ENCODE measurements at regions not wholly inside any gene's neighbourhood (a gene's known extent, or its start where the extent isn't known, plus 50 kb on each side); places are given as distances from the start of the nearest gene placed in this dataset.

DNA sequence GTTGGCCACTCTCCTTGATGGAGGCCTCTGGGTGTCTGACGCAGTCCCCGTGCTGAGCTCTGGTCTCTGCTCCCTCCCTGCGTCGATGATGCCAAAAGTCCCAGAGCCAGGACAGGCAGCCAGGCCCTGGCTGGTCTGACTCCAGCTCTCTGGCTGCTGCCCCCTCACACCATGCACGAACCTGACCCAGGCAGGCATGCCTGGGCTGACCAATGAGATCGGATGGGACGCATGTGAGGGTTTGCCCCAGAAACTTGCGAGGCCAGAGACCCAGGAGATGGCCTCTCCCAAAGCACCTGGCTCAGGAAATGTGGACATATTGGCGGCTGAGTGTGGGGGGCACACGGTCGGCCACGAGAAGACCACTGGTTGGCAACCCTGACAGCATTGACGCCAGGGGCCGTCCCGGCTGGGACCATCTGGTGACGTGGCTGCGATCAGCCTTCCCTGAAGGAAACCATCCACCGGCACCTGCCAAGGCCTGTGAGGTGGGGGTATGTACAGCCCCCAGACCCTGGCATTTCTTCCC, 51.2 kb upstream of the FRMD1 start:
- no peaks in the 10 kb centered on the region for H3K4me1 ChIP-seq (ENCODE audit: low read depth)
- H3K9me3 ChIP-seq (ENCODE audit: low read depth): no peaks in the 10 kb centered on the region
- TF ChIP-seq, protein P1, sequence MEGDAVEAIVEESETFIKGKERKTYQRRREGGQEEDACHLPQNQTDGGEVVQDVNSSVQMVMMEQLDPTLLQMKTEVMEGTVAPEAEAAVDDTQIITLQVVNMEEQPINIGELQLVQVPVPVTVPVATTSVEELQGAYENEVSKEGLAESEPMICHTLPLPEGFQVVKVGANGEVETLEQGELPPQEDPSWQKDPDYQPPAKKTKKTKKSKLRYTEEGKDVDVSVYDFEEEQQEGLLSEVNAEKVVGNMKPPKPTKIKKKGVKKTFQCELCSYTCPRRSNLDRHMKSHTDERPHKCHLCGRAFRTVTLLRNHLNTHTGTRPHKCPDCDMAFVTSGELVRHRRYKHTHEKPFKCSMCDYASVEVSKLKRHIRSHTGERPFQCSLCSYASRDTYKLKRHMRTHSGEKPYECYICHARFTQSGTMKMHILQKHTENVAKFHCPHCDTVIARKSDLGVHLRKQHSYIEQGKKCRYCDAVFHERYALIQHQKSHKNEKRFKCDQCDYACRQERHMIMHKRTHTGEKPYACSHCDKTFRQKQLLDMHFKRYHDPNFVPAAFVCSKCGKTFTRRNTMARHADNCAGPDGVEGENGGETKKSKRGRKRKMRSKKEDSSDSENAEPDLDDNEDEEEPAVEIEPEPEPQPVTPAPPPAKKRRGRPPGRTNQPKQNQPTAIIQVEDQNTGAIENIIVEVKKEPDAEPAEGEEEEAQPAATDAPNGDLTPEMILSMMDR (IDR thresholded peaks at IDR 0.05; ENCODE audit: low read depth, low read length): no peak
- H3K4me3 ChIP-seq: no peak overlapping the region
- DNase-seq (ENCODE audit: low read depth in 1 of 2, low spot score in 1 of 2): no peak
- no peaks in the 10 kb centered on the region for H3K27me3 ChIP-seq
- H3K27ac ChIP-seq: no peak overlapping the region
- H3K36me3 ChIP-seq: no peaks in the 10 kb centered on the region

DNA sequence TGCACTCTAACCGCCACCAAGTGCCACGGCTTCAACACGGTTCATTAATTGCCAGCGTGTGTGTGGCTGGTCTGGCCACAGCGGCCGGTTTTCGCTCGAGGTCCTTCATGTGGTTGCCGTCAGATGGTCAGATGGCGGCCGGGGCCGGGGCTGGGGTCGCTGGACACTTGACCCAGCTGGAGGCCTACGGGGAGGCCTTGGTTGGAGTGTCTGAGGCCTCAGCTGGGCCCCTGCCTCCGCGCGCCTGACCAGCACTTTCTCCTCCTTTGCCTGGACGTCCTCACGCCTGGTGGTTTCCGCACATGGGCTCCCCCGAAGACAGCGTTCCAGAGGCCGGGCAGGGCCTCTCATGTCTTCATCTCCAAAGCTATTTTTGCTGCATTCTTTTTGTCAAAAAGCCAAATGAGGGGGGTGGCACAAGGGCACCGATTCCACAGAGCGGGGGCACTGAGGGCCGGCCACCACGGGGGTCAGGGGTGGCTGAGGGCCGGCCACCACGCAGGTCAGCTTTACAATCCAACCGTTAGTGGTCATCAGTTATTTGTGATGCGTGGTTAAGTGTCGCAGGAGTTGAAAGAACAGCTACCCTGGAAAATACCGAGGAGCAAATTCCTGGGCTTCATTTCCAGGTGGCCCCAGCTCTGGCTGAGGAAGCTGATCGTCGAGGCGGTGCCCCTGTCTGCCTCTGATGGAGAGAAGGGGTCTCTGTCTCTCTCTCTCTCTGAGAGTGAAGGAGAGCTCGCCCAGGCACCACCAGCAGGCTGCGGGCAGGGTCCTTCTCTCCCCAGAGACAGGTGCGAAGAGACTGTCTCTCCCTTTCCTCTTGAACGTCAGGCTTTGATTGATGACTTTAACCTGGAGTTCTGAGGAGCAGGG, 50.5 kb upstream of the FRMD1 start:
- Histone ChIP-seq H3K9me3 (ENCODE audit: low read depth) (no peaks in the 10 kb centered on the region), H3K4me3 (no peak overlapping the region), H3K27ac (no peak overlapping the region), H3K36me3 (no peaks in the 10 kb centered on the region), H3K27me3 (no peaks in the 10 kb centered on the region), H3K4me1 (ENCODE audit: low read depth) (no peaks in the 10 kb centered on the region)
- DNase-seq (ENCODE audit: low read depth in 1 of 2, low spot score in 1 of 2): no peak
- TF ChIP-seq, protein P1 (IDR thresholded peaks at IDR 0.05; ENCODE audit: low read depth, low read length): no peak

DNA sequence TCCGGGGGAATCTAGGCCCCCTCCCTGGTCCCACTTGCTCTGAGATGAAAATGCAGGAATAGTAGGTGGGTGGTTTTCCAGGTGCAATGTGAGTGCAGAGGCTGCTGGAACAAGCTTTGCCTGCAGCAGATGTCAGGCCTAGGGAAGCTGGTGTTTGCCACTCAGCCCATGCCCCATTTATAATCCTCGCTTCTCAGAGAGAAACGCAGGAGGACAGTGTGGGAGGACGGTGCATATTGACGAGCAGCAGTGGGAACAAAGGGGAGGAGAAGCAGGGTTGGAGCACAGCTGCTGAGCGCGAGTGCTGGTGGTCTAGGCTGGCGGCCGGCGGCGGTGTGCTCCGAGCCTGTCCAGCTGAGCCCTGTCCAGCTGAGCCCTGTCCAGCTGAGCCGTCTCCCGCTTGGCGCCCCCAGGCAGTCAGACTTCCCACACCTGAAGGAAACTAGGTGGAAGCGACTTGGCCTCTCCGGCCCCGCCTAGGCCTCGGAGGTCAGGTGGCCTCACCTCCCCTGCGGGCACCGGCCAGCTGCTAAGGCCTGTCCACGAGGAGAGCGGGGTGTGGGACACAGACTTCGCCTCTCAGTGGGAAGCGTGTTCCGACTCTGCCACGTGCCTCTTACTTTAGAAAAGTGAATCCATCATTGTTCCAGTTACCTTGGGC, 49.7 kb upstream of the FRMD1 start:
- no peak for DNase-seq (ENCODE audit: low read depth in 1 of 2, low spot score in 1 of 2)
- no peak overlapping the region for H3K27ac ChIP-seq
- H3K4me3 ChIP-seq: no peak overlapping the region
- TF ChIP-seq, protein P1 (IDR thresholded peaks at IDR 0.05; ENCODE audit: low read depth, low read length): no peak
- H3K9me3 ChIP-seq (ENCODE audit: low read depth): no peaks in the 10 kb centered on the region
- H3K4me1 ChIP-seq (ENCODE audit: low read depth): no peaks in the 10 kb centered on the region
- no peaks in the 10 kb centered on the region for H3K36me3 ChIP-seq
- no peaks in the 10 kb centered on the region for H3K27me3 ChIP-seq

Measured in cardiac muscle cell (in vitro differentiated cells and primary cell).